ENCODE measurements at regions not wholly inside any gene's neighbourhood (a gene's known extent, or its start where the extent isn't known, plus 50 kb on each side); places are given as distances from the start of the nearest gene placed in this dataset.

- H3K27ac Mint-ChIP-seq, result no peak overlapping the region
- peaks cover 49% of the 10 kb centered on the region for H3K36me3 Mint-ChIP-seq (ENCODE audit: low read depth)
- H3K36me3 ChIP-seq (ENCODE audit: control insufficient read depth, insufficient read depth, low read length), result no peaks in the 10 kb centered on the region
Measured at GRCh38 chr15:81856634-81857026, 189.2 kb downstream of the MEX3B start.

GRCh38 chr15:81856001-81856633, 189.7 kb downstream of the MEX3B start:
- H3K36me3 Mint-ChIP-seq (ENCODE audit: low read depth), result peaks cover 50% of the 10 kb centered on the region
- H3K27ac Mint-ChIP-seq, result no peak overlapping the region
- WGBS, 2 experiments (ENCODE audit: insufficient coverage in 1 of 2, insufficient read length in 1 of 2), result 92 to 93% methylated on average over 9 to 10 of the region's 10 CpGs

More at GRCh38 chr15:81856634-81857026, 189.2 kb downstream of the MEX3B start:
- Histone ChIP-seq H3K27me3 (ENCODE audit: control insufficient read depth, insufficient read depth, low read length, poor library complexity, severe bottlenecking) (no peaks in the 10 kb centered on the region), H3K27ac (ENCODE audit: low read depth, low read length) (no peak overlapping the region), H3K4me3 (ENCODE audit: low read length) (no peak overlapping the region), H3K9ac (ENCODE audit: extremely low read depth, low read length, poor library complexity, severe bottlenecking) (no peak overlapping the region), H3K4me1 (ENCODE audit: control insufficient read depth, insufficient read depth, low read length) (no peaks in the 10 kb centered on the region), H3K9me3 (ENCODE audit: control insufficient read depth, low read length) (no peaks in the 10 kb centered on the region)
- Mint-ChIP-seq H3K9me3 (no peaks in the 10 kb centered on the region), H3K27me3 (ENCODE audit: insufficient read depth) (no peaks in the 10 kb centered on the region), H3K4me3 (no peak overlapping the region), H3K4me1 (peaks cover 1% of the 10 kb centered on the region)
- TF ChIP-seq CTCF (conservative IDR thresholded peaks at IDR 0.05), result no peak
- DNase-seq, result no peak

GRCh38 chr15:81853150-81853748, 192.6 kb downstream of the MEX3B start:
- Histone ChIP-seq H3K36me3 (ENCODE audit: control insufficient read depth, insufficient read depth, low read length) (no peaks in the 10 kb centered on the region), H3K27me3 (ENCODE audit: control insufficient read depth, insufficient read depth, low read length, poor library complexity, severe bottlenecking) (no peaks in the 10 kb centered on the region), H3K27ac (ENCODE audit: low read depth, low read length) (no peak overlapping the region), H3K4me1 (ENCODE audit: control insufficient read depth, insufficient read depth, low read length) (no peaks in the 10 kb centered on the region), H3K9me3 (ENCODE audit: control insufficient read depth, low read length) (no peaks in the 10 kb centered on the region), H3K4me3 (ENCODE audit: low read length) (no peak overlapping the region), H3K9ac (ENCODE audit: extremely low read depth, low read length, poor library complexity, severe bottlenecking) (no peak overlapping the region)
- no peak for TF ChIP-seq CTCF (conservative IDR thresholded peaks at IDR 0.05)
- peaks cover 33% of the 10 kb centered on the region for H3K36me3 Mint-ChIP-seq (ENCODE audit: low read depth)
- DNase-seq, result no peak
- no peaks in the 10 kb centered on the region for H3K9me3 Mint-ChIP-seq
- no peak overlapping the region for H3K27ac Mint-ChIP-seq
- H3K27me3 Mint-ChIP-seq (ENCODE audit: insufficient read depth), result no peaks in the 10 kb centered on the region
- WGBS, 2 experiments (ENCODE audit: insufficient coverage in 1 of 2, insufficient read length in 1 of 2), result 92 to 96% methylated on average over 2 to 3 of the region's 3 CpGs
- no peak overlapping the region for H3K4me3 Mint-ChIP-seq
- peaks cover 5% of the 10 kb centered on the region for H3K4me1 Mint-ChIP-seq

More at GRCh38 chr15:81856001-81856633, 189.7 kb downstream of the MEX3B start:
- Histone ChIP-seq H3K9me3 (ENCODE audit: control insufficient read depth, low read length) (no peaks in the 10 kb centered on the region), H3K27ac (ENCODE audit: low read depth, low read length) (no peak overlapping the region), H3K36me3 (ENCODE audit: control insufficient read depth, insufficient read depth, low read length) (no peaks in the 10 kb centered on the region), H3K4me3 (ENCODE audit: low read length) (no peak overlapping the region), H3K27me3 (ENCODE audit: control insufficient read depth, insufficient read depth, low read length, poor library complexity, severe bottlenecking) (no peaks in the 10 kb centered on the region), H3K9ac (ENCODE audit: extremely low read depth, low read length, poor library complexity, severe bottlenecking) (no peak overlapping the region), H3K4me1 (ENCODE audit: control insufficient read depth, insufficient read depth, low read length) (no peaks in the 10 kb centered on the region)
- DNase-seq, result no peak
- H3K4me1 Mint-ChIP-seq, result peaks cover 5% of the 10 kb centered on the region
- no peak for TF ChIP-seq CTCF (conservative IDR thresholded peaks at IDR 0.05)
- no peaks in the 10 kb centered on the region for H3K9me3 Mint-ChIP-seq
- H3K4me3 Mint-ChIP-seq, result no peak overlapping the region
- H3K27me3 Mint-ChIP-seq (ENCODE audit: insufficient read depth), result no peaks in the 10 kb centered on the region

Measured in endodermal cell (in vitro differentiated cells).